ENCODE measurements at regions not wholly inside any gene's neighbourhood (a gene's known extent, or its start where the extent isn't known, plus 50 kb on each side); places are given as distances from the start of the nearest gene placed in this dataset.

GRCh38 chr11:39174965-39175364 lies 2284.5 kb downstream of the LRRC4C start:
- TF ChIP-seq CTCF (IDR thresholded peaks at IDR 0.05): no peak
- no peak for TF ChIP-seq POLR2A (IDR thresholded peaks at IDR 0.05)
